NCI-H748 treated with DMSO at 0.1 percent for 48 hours (cell line): ENCODE measurements at regions not wholly inside any gene's neighbourhood (a gene's known extent, or its start where the extent isn't known, plus 50 kb on each side); places are given as distances from the start of the nearest gene placed in this dataset.
A peak's percentile ranks its signal among the peaks of the same experiment; 100 is the strongest.
"Not testable (repeated sequence)": the region's sequence is repeated elsewhere in the genome, so short reads cannot be mapped to it uniquely, and the experiment has no call there.

ENCODE experiments used
- DNase-seq: peaks from one replicate; lab custom pipeline; 2025; lab: John Stamatoyannopoulos, UW

- DNase-seq: no peak
Observed at GRCh38 chr14:80298491-80299017, 87.2 kb upstream of the DIO2 start.

DNA sequence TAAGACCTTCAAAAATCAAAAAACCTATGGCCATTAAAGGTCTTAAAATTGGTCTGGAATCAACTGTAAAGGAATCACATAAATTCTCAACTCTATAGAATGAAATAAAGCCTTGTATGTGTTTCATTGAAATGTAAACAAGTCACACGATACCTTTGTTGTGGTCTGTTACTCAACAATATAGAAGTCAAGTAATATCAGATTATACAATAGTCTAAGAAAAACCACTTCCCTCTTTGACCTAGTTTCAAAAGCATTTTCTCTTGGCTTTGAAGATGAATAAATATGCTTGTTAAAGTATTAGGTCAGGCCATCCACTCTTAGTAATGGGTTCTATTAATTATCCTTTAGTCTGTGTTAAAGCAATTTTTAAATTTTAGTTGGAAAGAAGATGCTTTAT is 79.8 kb upstream of the DIO2 start:
- no peak for DNase-seq

- DNase-seq: not testable (repeated sequence)
Observed at GRCh38 chr14:80286744-80287143, 75.4 kb upstream of the DIO2 start.

- no peak for DNase-seq
Observed at GRCh38 chr14:80278293-80279023, 67.2 kb upstream of the DIO2 start.

DNA sequence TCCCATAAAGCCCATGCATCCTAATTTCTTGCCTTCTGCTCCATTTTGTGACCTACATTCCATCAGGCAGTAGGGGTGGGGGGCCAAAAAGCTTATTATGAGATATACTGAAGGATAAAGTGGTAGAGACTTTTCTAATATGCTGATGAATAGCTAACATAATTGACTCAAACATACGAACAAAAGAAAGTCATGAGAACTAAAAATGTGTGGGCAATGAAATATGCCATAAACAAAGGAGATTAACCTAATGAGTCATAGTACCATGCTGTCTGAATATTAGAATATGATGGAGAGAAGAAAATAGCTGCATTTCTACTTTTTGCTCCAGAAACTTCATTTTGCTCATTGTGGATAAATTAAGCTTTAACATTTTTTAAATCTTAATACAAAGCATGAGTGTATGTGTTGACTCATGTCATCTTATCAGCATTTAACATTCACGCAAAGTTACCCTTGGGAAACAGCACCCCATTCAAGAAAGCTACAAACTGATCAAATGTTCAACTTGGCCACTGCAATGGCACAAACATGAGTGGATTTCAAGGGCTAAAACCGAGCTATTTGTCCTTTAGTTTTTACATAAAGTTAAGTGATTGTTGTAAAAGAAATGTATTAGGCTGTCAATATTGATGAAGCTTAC is 64.0 kb upstream of the DIO2 start:
- DNase-seq: no peak

- DNase-seq: not testable (repeated sequence)
Observed at GRCh38 chr14:80274310-80274709, 63.0 kb upstream of the DIO2 start.

- no peak for DNase-seq
Observed at GRCh38 chr14:80271389-80271788, 60.1 kb upstream of the DIO2 start.

GRCh38 chr14:80269353-80269925 is 58.1 kb upstream of the DIO2 start:
- no peak for DNase-seq

GRCh38 chr14:80266930-80267329 is 55.6 kb upstream of the DIO2 start:
- DNase-seq: no peak

- DNase-seq: peak; percentile 68
Observed at GRCh38 chr14:80264702-80265101, 53.4 kb upstream of the DIO2 start.
